B cell (primary cell): ENCODE measurements at regions not wholly inside any gene's neighbourhood (a gene's known extent, or its start where the extent isn't known, plus 50 kb on each side); places are given as distances from the start of the nearest gene placed in this dataset.

Source experiments
- EZH2 ChIP-seq: IDR thresholded peaks from 2 replicates; pipeline ENCODE4 v1.6.1; 2012; ENCODE audit warnings: borderline replicate concordance, low read depth, mild to moderate bottlenecking, moderate library complexity, low read length; ENCODE audit not compliant: insufficient read depth, poor library complexity, severe bottlenecking
- TF ChIP-seq, protein P1 (sequence below): fragments of 200-600 bp; IDR thresholded peaks from one replicate; pipeline ENCODE4 v1.8.0; 2022; ENCODE audit warnings: antibody characterized with exemption, mild to moderate bottlenecking

DNA sequence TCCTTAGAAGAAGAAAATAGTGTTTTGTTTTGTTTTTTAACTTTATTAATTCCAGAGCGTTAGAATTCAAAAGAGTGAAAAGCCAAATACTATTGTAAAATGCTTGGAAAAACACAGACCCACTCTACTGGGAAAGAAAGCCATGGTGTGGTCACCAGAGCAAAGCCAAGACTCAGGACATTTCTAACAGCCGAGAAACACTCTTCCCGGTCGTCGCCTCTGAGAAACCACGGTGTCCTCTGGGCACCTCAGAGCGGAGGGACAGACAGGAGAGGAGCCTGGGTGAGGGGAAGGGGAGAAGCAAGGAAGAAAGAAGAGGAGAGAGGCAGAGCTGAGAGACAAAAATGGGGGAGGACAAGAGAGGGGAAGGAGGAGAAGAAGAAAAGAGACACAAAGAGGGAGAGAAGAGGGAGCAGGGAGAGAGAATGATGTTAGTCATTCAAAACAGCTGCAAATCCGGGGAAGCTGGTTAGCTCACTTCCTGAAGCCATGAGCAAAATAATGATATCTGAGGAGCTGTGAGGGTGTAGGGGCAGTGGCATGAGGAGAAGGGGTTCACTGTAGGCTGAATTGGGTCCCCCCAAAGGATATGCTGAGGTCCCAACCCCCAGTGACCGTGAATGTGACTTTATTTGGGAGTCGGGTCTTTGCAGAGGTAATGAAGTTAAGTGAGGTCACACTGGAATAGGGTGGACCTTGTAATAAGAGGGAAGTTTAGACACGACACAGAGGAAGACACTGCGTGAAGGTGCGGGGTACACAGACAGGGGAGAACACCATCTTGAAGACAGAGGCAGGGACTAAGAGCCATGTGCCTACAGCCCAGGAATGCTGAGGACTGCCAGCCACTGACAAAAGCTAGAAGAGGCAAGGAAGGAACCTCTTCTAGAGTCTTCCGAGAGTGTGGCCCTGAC lies 58.2 kb upstream of the DMRTB1 start:
- no peak for TF ChIP-seq EZH2
- TF ChIP-seq, protein P1, sequence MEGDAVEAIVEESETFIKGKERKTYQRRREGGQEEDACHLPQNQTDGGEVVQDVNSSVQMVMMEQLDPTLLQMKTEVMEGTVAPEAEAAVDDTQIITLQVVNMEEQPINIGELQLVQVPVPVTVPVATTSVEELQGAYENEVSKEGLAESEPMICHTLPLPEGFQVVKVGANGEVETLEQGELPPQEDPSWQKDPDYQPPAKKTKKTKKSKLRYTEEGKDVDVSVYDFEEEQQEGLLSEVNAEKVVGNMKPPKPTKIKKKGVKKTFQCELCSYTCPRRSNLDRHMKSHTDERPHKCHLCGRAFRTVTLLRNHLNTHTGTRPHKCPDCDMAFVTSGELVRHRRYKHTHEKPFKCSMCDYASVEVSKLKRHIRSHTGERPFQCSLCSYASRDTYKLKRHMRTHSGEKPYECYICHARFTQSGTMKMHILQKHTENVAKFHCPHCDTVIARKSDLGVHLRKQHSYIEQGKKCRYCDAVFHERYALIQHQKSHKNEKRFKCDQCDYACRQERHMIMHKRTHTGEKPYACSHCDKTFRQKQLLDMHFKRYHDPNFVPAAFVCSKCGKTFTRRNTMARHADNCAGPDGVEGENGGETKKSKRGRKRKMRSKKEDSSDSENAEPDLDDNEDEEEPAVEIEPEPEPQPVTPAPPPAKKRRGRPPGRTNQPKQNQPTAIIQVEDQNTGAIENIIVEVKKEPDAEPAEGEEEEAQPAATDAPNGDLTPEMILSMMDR = no peak
